GM18870 (cell line): ENCODE measurements at regions not wholly inside any gene's neighbourhood (a gene's known extent, or its start where the extent isn't known, plus 50 kb on each side); places are given as distances from the start of the nearest gene placed in this dataset.

ENCODE experiments used
- ATAC-seq: cut with Tn5 transposase; IDR thresholded peaks from one replicate; pipeline ENCODE4 v1.9.1; 2021; ENCODE audit warnings: moderate library complexity; ENCODE audit not compliant: unreplicated experiment

DNA sequence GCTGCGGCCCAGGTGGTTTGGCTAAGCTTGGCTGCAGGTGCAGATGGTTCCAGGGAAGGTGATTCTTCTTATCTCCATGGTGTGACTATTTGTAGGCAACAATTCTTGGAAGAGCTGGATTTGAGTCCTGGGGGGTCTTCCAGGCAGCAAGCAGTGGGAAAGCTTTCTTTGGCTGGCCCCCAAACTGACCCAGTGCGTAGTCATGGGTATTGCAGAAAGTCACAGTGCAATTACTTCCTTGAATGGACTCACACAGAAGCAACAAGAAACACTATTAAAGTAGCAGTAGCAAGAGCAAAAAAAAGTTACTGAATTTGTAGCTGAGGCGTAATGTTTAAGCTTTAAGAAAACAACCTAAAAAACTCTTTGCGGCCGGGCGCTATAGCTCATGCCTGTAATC is 293.6 kb upstream of the ATP5MC3 start:
- no peak for ATAC-seq

DNA sequence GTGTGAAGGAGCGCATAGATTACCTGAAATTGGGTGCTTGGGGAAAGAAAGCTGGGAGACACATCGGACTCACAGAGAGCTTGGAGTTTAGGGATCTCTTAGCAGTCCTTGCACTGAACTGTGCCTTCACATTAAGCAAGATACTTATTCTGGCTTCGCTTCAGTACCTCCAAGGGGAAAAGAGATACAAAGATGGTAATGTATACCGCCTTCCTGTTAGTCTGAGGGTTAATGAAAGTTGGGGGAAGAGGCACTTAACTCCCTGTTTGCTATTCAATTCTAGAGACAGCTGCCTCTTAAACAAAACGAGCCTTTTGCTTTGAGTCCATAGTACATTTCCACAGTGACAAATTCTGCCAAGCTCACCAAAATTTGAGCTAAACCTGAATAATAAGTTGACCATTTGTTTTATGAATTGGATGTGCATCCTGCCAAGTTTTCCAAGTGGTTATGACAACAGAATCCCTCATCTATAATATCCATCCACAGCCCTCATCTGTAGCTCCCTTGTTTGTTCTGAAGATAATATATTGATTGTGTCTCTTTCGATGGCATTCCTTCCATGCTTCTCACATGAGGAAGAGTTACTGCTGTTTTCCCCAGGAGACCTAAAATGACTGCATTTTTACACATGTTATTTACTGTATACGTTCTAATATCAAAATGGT is 287.1 kb upstream of the ATP5MC3 start:
- no peak for ATAC-seq

DNA sequence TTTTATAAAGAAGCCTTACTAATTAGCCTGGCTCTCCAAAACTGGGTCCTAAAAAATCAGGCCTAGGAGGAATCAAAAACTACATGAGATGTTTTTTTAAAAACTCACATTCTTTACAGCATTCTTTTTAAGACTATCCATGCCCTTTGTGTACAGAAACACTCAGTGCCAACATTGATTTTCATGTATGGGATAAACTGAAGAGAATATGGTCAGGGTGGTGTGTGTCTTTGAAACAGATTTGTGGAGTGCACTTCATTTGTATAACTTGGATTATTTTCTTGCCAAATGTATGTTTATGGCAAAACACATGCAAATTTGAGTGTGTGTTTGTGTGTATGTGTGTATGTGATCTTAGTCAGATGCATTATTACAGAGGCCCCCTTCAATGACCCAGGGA is 283.6 kb upstream of the ATP5MC3 start:
- no peak for ATAC-seq

- ATAC-seq: no peak
Observed at GRCh38 chr2:175464311-175464670, 282.8 kb upstream of the ATP5MC3 start.

DNA sequence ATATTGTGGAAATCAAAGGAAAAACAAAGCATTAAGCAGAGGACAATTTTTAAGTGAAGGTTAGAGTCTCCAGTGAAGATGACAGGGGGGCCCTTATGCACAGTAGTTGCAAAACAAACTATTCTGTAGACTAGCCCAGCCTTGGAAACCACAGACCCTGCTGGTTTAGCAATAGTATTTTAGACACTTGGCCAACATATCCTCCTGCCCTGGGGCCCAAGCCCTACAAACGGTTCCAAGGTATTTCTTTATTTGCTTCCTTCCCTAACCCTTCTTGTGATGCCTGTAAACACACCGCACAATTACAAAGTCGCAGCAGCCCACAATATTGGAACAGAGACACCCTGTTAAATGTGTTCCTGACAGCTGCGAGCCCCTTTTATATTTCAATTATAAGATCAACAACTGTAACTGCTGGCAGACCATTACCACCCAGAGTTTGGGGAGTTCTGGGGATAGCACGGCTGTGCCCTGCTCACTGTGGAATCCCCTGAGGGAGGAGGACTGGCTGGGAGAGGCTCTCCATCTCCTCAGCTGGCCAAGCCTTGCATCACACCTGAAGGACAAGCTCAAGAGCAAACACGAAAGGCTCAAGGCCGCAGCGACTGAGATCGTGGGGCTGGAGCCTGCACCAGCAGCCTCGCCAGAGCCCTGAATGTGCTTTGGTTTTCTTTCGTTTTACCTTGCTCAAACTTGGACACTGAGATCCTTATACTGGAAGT is 282.2 kb upstream of the ATP5MC3 start:
- no peak for ATAC-seq

DNA sequence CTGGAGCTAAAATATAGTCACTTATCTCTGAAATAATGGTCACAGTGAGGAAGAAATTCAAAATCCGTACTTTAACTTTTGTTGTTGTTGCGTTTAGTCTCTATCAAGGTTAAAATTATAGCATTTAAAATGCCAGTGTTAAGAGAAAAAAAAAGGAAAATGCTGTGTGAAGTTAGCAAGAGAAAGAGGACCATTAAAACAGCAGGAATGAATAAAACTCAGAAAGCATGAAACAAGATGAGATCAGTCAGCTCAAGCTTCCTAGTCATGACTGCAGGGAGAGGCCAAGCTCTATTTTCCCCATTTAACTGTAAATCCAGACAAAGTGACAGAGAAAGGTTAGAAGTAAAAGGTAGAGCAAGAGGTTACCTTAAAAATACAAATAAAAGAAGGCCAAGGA is 281.7 kb upstream of the ATP5MC3 start:
- ATAC-seq: no peak

DNA sequence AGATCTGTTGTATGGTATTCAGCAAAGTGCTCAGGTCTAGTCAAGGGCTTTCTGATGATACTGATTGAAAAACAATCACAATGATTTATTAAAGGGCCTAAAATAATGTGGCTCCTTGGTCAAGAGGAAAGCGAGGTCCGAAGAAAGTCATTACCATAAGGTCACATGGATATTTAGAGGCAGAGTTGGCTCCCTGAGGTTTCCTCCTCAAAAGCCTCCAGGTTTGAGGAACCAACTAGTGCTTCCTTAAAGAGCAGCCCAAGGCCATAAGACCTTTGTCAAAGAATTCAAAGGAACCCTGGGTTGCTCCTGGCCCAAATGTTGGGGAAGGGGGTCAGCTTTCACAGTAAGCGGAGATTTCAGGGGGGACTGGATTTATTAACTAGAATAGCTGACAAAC is 280.7 kb upstream of the ATP5MC3 start:
- ATAC-seq: no peak

GRCh38 chr2:175461839-175462238 is 280.3 kb upstream of the ATP5MC3 start:
- ATAC-seq: no peak

DNA sequence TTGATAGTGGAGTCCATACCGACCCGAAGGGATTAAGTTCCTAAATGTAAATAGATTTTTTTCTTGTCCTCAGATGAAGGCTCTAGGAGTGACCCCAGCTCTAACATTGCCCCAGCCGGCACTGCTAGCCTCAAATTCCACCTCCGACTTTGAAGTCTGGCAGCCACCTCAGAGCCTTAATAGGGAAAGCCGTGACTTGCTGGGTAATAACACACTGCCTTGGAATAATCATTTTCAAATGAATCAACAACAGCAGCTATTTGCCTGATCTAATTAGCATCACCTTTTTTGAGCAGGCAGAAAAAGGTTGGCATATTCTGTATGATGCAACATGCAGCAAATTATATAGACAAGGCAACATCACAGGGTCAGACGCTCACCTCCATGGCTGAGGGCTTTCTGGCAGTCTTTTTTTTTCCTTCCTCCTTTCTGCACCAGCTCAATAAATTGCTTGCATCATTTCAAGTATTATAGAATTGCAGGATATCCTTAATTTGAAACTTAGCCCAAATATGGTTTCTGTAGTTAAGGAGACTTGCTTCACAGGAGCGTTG is 276.5 kb upstream of the ATP5MC3 start:
- ATAC-seq: no peak

DNA sequence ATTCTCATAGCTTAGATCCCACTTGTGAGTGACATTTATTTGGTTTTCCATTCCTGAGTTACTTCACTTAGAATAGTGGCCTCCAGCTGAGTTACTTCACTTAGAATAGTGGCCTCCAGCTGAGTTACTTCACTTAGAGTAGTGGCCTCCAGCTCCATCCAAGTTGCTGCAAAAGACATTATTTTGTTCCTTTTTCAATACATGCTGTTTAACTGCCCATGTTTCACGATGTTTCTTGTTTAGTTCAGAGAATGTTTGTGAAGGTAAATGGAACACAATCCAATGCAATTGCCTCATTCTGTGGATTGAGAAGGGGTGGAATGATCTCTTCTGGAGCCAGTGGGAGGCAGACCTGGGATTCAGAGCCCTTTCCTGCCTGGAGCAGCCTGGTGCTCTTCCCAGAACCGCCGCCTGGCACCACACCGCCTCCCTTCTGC is 273.5 kb upstream of the ATP5MC3 start:
- ATAC-seq: no peak

DNA sequence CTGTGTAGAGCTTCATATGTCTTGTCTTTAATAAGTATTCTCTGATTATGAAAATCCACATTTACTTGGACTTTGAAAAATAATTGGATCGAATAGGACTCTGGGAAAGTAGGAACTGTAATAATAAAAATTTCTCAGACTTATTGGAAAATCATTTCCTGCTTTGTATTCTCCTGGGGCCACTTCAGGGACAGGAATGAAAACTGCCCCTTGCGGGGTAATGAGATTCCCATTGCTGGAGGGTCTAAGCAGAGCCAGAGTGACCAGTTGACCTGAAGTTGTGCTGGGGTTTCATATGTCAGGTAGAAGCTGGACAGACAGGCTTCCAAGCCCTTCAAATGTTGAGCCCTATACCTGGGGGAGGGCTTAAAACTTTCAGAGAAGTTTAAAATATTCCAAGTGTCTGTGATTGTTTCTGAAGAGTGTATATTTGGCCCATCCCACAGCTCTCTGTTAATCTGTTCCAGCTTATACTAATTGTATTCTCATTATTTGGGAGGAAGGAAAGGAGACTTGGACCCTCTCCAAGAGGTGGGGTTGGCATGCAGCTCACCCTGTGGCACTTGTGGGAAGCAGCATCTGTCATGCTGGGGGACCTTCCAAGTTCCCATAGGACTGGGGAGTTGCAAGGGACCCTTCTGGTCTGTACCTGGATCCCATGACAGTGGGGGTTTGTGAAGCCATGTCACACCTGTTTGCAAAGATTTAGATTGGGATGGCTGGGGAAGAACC is 268.7 kb upstream of the ATP5MC3 start:
- ATAC-seq: no peak

GRCh38 chr2:175449616-175450015 is 268.1 kb upstream of the ATP5MC3 start:
- no peak for ATAC-seq

- no peak for ATAC-seq
Observed at GRCh38 chr2:175446201-175446600, 264.7 kb upstream of the ATP5MC3 start.

GRCh38 chr2:175445281-175445680 is 263.8 kb upstream of the ATP5MC3 start:
- ATAC-seq: no peak

- ATAC-seq: no peak
Observed at GRCh38 chr2:175442441-175442840, 260.9 kb upstream of the ATP5MC3 start.

DNA sequence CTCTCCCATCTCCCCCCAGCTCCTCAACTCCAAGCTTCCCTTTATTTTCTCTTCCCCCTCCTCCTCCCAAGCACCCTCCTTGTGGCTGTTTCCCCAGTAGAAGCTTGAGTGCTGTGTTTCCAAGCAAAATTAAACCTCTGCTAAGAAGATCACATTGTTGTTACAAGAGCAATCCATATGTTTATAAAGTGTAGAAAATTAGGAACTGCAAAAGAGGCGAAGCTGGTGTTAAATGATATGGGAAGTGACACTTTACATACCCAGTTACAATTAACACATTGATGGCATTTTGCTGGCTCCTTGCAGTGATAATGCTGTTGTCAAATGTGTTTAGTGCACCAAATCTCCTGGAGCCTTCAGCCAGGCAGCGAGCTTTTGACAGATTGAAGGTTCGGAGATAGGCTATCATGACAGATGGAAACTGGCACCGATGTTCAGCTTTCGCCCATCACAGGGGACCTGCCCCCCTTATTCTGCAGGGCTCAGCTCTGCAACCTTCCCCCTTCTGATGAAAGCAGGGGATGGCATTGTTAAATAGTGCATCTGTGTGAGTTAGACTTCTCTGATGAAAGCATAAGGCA is 259.8 kb upstream of the ATP5MC3 start:
- ATAC-seq: no peak

GRCh38 chr2:175439416-175439815 is 257.9 kb upstream of the ATP5MC3 start:
- no peak for ATAC-seq

DNA sequence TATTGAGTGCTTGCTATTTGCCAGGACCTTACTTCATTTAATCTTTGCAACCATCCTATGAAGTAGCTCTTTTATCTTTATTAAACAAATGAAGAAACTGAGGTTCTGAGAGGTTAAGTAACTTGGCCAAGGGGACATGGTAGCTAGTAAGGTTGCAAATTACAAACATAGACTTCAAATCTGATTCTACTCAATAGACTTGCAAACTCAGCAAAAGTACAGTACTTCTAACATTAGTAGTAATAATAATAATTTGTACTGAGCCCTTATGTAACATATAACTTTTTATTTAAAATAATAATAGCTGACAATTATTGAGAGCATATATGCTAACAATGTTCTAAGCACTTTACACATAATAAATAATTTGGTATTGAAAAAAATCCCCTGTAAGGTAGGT is 255.7 kb upstream of the ATP5MC3 start:
- ATAC-seq: no peak

- no peak for ATAC-seq
Observed at GRCh38 chr2:175436076-175436475, 254.6 kb upstream of the ATP5MC3 start.

DNA sequence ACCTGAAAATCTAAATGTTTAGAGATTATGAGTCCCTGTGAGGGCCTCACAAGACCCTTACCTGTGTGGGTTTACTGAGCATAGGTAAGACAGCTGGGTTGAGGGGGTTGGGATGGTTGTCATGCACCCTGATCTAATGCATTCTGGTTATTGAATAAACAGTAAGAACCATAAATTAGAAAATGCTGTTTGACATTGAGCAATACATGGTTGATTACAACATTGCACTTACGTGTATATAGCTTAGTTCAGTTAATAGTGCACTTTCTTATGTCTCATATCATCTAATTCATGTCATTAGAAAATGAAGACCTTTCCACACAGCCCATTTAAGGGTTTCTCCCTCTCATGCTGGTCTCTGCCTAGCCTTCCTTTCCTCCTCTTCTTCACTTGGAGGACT is 253.5 kb upstream of the ATP5MC3 start:
- no peak for ATAC-seq

DNA sequence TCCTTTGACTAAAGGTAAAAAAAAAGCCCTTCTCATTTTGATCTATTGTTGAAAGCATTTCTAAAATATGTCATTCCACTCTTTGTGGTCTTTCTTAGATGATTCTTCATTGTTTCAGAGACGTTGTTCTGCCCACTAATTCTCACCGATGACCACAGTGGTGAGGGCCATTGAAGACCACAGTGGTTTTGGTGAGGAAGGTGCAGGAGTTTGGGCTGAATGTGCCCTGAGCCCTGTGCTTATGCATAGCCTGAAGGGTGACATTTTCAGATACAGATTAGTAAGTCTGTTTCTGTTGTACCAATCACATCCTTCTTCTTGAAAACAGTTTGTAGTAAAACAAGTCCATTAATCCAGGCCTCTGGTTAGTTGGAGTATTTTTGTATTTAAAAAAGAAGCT is 251.3 kb upstream of the ATP5MC3 start:
- ATAC-seq: no peak
